B cell (primary cell): ENCODE measurements at regions not wholly inside any gene's neighbourhood (a gene's known extent, or its start where the extent isn't known, plus 50 kb on each side); places are given as distances from the start of the nearest gene placed in this dataset.

Source experiments
- CTCF ChIP-seq: fragments of 200-600 bp; IDR thresholded peaks from one replicate; pipeline ENCODE4 v1.8.0; 2022; ENCODE audit warnings: antibody characterized with exemption, mild to moderate bottlenecking
- EZH2 ChIP-seq: IDR thresholded peaks from 2 replicates; pipeline ENCODE4 v1.6.1; 2012; ENCODE audit warnings: borderline replicate concordance, low read depth, mild to moderate bottlenecking, moderate library complexity, low read length; ENCODE audit not compliant: insufficient read depth, poor library complexity, severe bottlenecking

- TF ChIP-seq CTCF = no peak
- no peak for TF ChIP-seq EZH2
These were observed 186.7 kb downstream of the DRD1 start for GRCh38 chr5:175257128-175257846.
